ENCODE measurements at regions not wholly inside any gene's neighbourhood (a gene's known extent, or its start where the extent isn't known, plus 50 kb on each side); places are given as distances from the start of the nearest gene placed in this dataset.

DNA sequence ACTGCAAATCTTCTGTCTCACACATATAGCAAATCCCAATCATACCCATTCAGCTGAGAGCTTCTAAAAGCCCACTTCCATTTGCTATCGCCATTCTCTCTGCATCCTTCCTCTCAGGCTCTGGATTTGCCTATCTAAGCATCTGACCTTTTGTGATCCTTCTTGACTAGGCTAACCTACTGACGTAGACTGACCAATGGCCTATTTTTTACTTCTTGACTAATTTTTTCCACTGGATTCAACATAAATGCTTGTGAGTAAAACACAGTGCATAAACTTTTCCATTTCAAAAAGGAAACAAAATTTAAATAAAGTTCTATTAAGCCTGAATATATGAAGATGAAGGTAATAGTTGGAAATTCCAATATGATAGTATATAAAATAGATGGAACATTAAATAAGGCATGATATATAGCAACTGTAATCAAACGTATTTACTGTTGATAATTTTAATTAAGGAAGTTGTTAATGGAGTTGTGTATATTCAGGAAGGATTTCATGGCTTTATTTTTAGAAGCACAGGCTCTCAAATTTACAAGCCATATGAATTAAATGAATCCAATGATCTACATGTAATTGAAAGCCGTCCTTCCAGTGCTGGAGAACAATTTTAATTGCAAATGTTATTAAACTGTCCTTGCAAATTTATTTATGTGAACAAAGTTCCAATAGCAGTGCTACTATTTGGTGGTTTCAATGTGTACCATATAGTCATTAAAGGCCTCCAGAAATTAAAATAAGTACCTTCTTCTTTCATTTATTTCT lies 918.4 kb downstream of the SORCS3 start:
- no peak for TF ChIP-seq POLR2A (IDR thresholded peaks at IDR 0.05; ENCODE audit: low read depth, low read length)
- no peak for TF ChIP-seq POLR2AphosphoS5 (IDR thresholded peaks at IDR 0.05; ENCODE audit: low read depth, low read length)

Data from GM12892 (cell line).